NCI-H187 (cell line): ENCODE measurements at regions not wholly inside any gene's neighbourhood (a gene's known extent, or its start where the extent isn't known, plus 50 kb on each side); places are given as distances from the start of the nearest gene placed in this dataset.

Experiments used
- DNase-seq, 2 experiments: peaks; one replicate each; lab custom pipeline; 2025; lab: John Stamatoyannopoulos, UW

GRCh38 chr14:34350903-34351302 lies 111.1 kb downstream of the SPTSSA start:
- no peak for DNase-seq

- no peak for DNase-seq
These were observed 113.4 kb downstream of the SPTSSA start for GRCh38 chr14:34348592-34348991.

- no peak for DNase-seq
These were observed 114.4 kb downstream of the SPTSSA start for GRCh38 chr14:34347683-34348082.

- DNase-seq = no peak
These were observed 116.1 kb downstream of the SPTSSA start for GRCh38 chr14:34345718-34346465.

GRCh38 chr14:34344318-34344717 lies 117.7 kb downstream of the SPTSSA start:
- DNase-seq = no peak

GRCh38 chr14:34340025-34340625 lies 121.9 kb downstream of the SPTSSA start:
- no peak for DNase-seq

GRCh38 chr14:34338056-34338455 lies 124.0 kb downstream of the SPTSSA start:
- DNase-seq = no peak

- no peak for DNase-seq
These were observed 125.5 kb downstream of the SPTSSA start for GRCh38 chr14:34336501-34336900.

- DNase-seq = no peak
These were observed 126.1 kb downstream of the SPTSSA start for GRCh38 chr14:34335968-34336367.

- no peak for DNase-seq
These were observed 127.7 kb downstream of the SPTSSA start for GRCh38 chr14:34334329-34334728.

GRCh38 chr14:34331728-34332623 lies 130.1 kb downstream of the SPTSSA start:
- peak; percentile 36 to 67 for DNase-seq

GRCh38 chr14:34330846-34331245 lies 131.2 kb downstream of the SPTSSA start:
- no peak for DNase-seq

- DNase-seq = no peak
These were observed 132.7 kb downstream of the SPTSSA start for GRCh38 chr14:34329301-34329700.

- DNase-seq = no peak
These were observed 133.9 kb downstream of the SPTSSA start for GRCh38 chr14:34328178-34328577.

- DNase-seq = no peak
These were observed 136.5 kb downstream of the SPTSSA start for GRCh38 chr14:34325493-34325892.

- DNase-seq = no peak
These were observed 137.7 kb downstream of the SPTSSA start for GRCh38 chr14:34324363-34324795.

GRCh38 chr14:34322940-34323418 lies 139.1 kb downstream of the SPTSSA start:
- DNase-seq = peak; percentile 33 to 65

- no peak for DNase-seq
These were observed 142.9 kb downstream of the SPTSSA start for GRCh38 chr14:34319140-34319539.

GRCh38 chr14:34318014-34318413 lies 144.0 kb downstream of the SPTSSA start:
- DNase-seq = no peak

- no peak for DNase-seq
These were observed 151.3 kb downstream of the SPTSSA start for GRCh38 chr14:34310724-34311123.

- no peak for DNase-seq
These were observed 158.2 kb downstream of the SPTSSA start for GRCh38 chr14:34303811-34304210.

- DNase-seq = no peak
These were observed 159.4 kb downstream of the SPTSSA start for GRCh38 chr14:34302654-34303053.
